K562 (cell line): ENCODE measurements at regions not wholly inside any gene's neighbourhood (a gene's known extent, or its start where the extent isn't known, plus 50 kb on each side); places are given as distances from the start of the nearest gene placed in this dataset.
"Not testable (repeated sequence)": the region's sequence is repeated elsewhere in the genome, so short reads cannot be mapped to it uniquely, and the experiment has no call there.

Experiments used
- CHD4 ChIP-seq: fragments of 200-600 bp; sonication (generic); IDR thresholded peaks from 3 replicates; pipeline ENCODE4 v1.6.1; 2012; ENCODE audit warnings: low read depth, mild to moderate bottlenecking, mixed read lengths, low read length, inconsistent platforms; ENCODE audit not compliant: insufficient read depth, insufficient replicate concordance, poor library complexity, severe bottlenecking
- EZH2 ChIP-seq: IDR thresholded peaks from 2 replicates; pipeline ENCODE4 v1.6.1; 2012; ENCODE audit warnings: low read depth, mild to moderate bottlenecking, inconsistent platforms, low read length, borderline replicate concordance
- HMGXB4 ChIP-seq: sonication (generic); formaldehyde crosslinking; IDR thresholded peaks from 2 replicates; pipeline ENCODE4 v1.8.1; 2023; ENCODE audit warnings: mild to moderate bottlenecking, missing genetic modification reagents
- RHOXF2B ChIP-seq: fragments of 250-450 bp; sonication (Bioruptor Pico); conservative IDR thresholded peaks from 2 replicates; pipeline ENCODE4 v1.5.1; 2021
- SAFB ChIP-seq: fragments of 200-400 bp; formaldehyde crosslinking; IDR thresholded peaks from 2 replicates; pipeline ENCODE4 v1.6.1; 2017; ENCODE audit warnings: low read depth, low read length, borderline replicate concordance
- SMAD1 ChIP-seq: fragments of 150-350 bp; IDR thresholded peaks from 2 replicates; pipeline ENCODE4 v1.6.1; 2014; ENCODE audit warnings: low read length, low read depth; ENCODE audit not compliant: partially characterized antibody
- TAF7 ChIP-seq: fragments of 450-650 bp; IDR thresholded peaks from 2 replicates; pipeline ENCODE4 v1.6.1; 2016; ENCODE audit warnings: missing genetic modification characterization, missing compliant biosample characterization

- TF ChIP-seq RHOXF2B (CRISPR knock-in tag); SMAD1; HMGXB4 (CRISPR knock-in tag); CHD4; SAFB; TAF7 (tag); EZH2: not testable (repeated sequence)
These were observed 118.7 kb downstream of the APIP start for GRCh38 chr11:34797497-34797896.
